ENCODE measurements at regions not wholly inside any gene's neighbourhood (a gene's known extent, or its start where the extent isn't known, plus 50 kb on each side); places are given as distances from the start of the nearest gene placed in this dataset.
A peak's percentile ranks its signal among the peaks of the same experiment; 100 is the strongest.
"Not testable (repeated sequence)": the region's sequence is repeated elsewhere in the genome, so short reads cannot be mapped to it uniquely, and the experiment has no call there.

GRCh38 chr9:111744363-111744762, 50.4 kb downstream of the SHOC1 start:
- no peak for DNase-seq

- peak; percentile 12 to 38 for DNase-seq
These were observed 51.5 kb downstream of the SHOC1 start for GRCh38 chr9:111743275-111743674.

- no peak for DNase-seq
These were observed 54.0 kb downstream of the SHOC1 start for GRCh38 chr9:111740739-111741138.

- no peak for DNase-seq
These were observed 58.0 kb downstream of the SHOC1 start for GRCh38 chr9:111736714-111737113.

- not testable (repeated sequence) for DNase-seq
These were observed 59.4 kb downstream of the SHOC1 start for GRCh38 chr9:111735344-111735743.

GRCh38 chr9:111731928-111732327, 62.8 kb downstream of the SHOC1 start:
- DNase-seq, result no peak

GRCh38 chr9:111730937-111731567, 63.7 kb downstream of the SHOC1 start:
- no peak for DNase-seq

GRCh38 chr9:111728617-111729366, 65.9 kb downstream of the SHOC1 start:
- no peak for DNase-seq

- DNase-seq, result no peak
These were observed 66.6 kb downstream of the SHOC1 start for GRCh38 chr9:111728143-111728542.

GRCh38 chr9:111726949-111727348, 65.5 kb downstream of the GNG10 start:
- DNase-seq, result no peak

GRCh38 chr9:111720174-111720573, 58.8 kb downstream of the GNG10 start:
- DNase-seq, result no peak
